Smooth muscle cell (in vitro differentiated cells): ENCODE measurements at regions not wholly inside any gene's neighbourhood (a gene's known extent, or its start where the extent isn't known, plus 50 kb on each side); places are given as distances from the start of the nearest gene placed in this dataset.

ENCODE experiments used
- DNase-seq: peaks from one replicate; lab custom pipeline; 2025; ENCODE audit not compliant: unreplicated experiment; lab: John Stamatoyannopoulos, UW
- H2AFZ ChIP-seq: fragments of 200-600 bp; sonication (generic); 2 replicates; pipeline ENCODE4 v1.6.0; 2016; ENCODE audit warnings: antibody characterized with exemption, low read depth, mild to moderate bottlenecking
- H3F3A ChIP-seq: fragments of 200-600 bp; sonication (generic); 2 replicates; pipeline ENCODE4 v1.6.0; 2017; ENCODE audit warnings: antibody characterized with exemption, low read depth
- H3K27ac ChIP-seq: fragments of 200-600 bp; sonication (generic); 2 replicates; pipeline ENCODE4 v1.5.1; 2016; ENCODE audit warnings: low read depth, mild to moderate bottlenecking
- H3K27me3 ChIP-seq: fragments of 200-600 bp; sonication (generic); 2 replicates; pipeline ENCODE4 v1.6.1; 2016; ENCODE audit warnings: low read depth, mild to moderate bottlenecking
- H3K36me3 ChIP-seq: fragments of 200-600 bp; sonication (generic); 2 replicates; pipeline ENCODE4 v1.5.1; 2016; ENCODE audit warnings: low read depth
- H3K4me1 ChIP-seq: fragments of 200-600 bp; sonication (generic); 2 replicates; pipeline ENCODE4 v1.5.1; 2016; ENCODE audit warnings: low read depth
- H3K4me2 ChIP-seq: fragments of 200-600 bp; sonication (generic); 2 replicates; pipeline ENCODE4 v1.6.0; 2016; ENCODE audit warnings: mild to moderate bottlenecking
- H3K4me3 ChIP-seq: fragments of 200-600 bp; sonication (generic); 2 replicates; pipeline ENCODE4 v1.5.1; 2016; ENCODE audit warnings: mild to moderate bottlenecking
- H3K79me2 ChIP-seq: fragments of 200-600 bp; sonication (generic); 2 replicates; pipeline ENCODE4 v1.6.0; 2016; ENCODE audit warnings: low read depth, mild to moderate bottlenecking
- H3K9ac ChIP-seq: fragments of 200-600 bp; sonication (generic); 2 replicates; pipeline ENCODE4 v1.6.0; 2016; ENCODE audit warnings: low read depth
- H3K9me3 ChIP-seq: fragments of 200-600 bp; sonication (generic); replicated peaks from 2 replicates; pipeline ENCODE4 v1.5.1; 2016; ENCODE audit warnings: low read depth
- H4K20me1 ChIP-seq: fragments of 200-600 bp; sonication (generic); 2 replicates; pipeline ENCODE4 v1.6.0; 2016; ENCODE audit warnings: low read depth
- WGBS: methylation state at CpG from one replicate; pipeline ENCODE4 v1.1.7; 2016; ENCODE audit warnings: low lambda C conversion rate; 5-methylcytosine and 5-hydroxymethylcytosine counted together
- TF ChIP-seq, protein P1 (sequence below): fragments of 200-600 bp; sonication (generic); IDR thresholded peaks from 2 replicates; pipeline ENCODE4 v1.5.1; 2017; ENCODE audit warnings: borderline replicate concordance, mild to moderate bottlenecking, antibody characterized with exemption; ENCODE audit not compliant: insufficient read depth, poor library complexity, severe bottlenecking

DNA sequence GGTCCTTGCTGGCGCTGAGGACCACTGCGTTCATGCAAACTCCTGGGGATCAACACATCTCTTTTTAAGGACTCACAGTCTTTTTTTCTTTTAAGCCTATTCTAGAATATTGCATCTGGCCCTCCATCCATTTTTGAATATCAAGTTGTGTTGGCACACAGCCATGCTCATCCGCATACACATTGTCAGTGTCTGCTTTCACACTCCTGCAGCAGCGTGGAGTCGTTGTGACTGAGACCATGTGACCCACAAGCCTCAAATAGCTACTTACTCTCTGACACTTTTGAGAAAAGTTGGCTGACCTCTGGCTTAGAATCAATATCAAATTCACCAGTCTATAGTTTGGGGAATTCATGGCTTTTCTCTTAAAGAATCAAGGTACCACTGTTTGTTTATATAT is 191.8 kb upstream of the S100G start:
- H3K4me3 ChIP-seq = no peak overlapping the region
- H3K9ac ChIP-seq = no peak overlapping the region
- H3K36me3 ChIP-seq = no peaks in the 10 kb centered on the region
- no peaks in the 10 kb centered on the region for H3K9me3 ChIP-seq
- TF ChIP-seq, protein P1, sequence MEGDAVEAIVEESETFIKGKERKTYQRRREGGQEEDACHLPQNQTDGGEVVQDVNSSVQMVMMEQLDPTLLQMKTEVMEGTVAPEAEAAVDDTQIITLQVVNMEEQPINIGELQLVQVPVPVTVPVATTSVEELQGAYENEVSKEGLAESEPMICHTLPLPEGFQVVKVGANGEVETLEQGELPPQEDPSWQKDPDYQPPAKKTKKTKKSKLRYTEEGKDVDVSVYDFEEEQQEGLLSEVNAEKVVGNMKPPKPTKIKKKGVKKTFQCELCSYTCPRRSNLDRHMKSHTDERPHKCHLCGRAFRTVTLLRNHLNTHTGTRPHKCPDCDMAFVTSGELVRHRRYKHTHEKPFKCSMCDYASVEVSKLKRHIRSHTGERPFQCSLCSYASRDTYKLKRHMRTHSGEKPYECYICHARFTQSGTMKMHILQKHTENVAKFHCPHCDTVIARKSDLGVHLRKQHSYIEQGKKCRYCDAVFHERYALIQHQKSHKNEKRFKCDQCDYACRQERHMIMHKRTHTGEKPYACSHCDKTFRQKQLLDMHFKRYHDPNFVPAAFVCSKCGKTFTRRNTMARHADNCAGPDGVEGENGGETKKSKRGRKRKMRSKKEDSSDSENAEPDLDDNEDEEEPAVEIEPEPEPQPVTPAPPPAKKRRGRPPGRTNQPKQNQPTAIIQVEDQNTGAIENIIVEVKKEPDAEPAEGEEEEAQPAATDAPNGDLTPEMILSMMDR = no peak
- DNase-seq = no peak
- WGBS = 87% methylated on average over 5 of the region's 5 CpGs
- H3K27me3 ChIP-seq = no peaks in the 10 kb centered on the region
- no peak overlapping the region for H3K27ac ChIP-seq
- H4K20me1 ChIP-seq = no peaks in the 10 kb centered on the region
- H3F3A ChIP-seq = no peaks in the 10 kb centered on the region
- no peaks in the 10 kb centered on the region for H3K4me1 ChIP-seq
- H3K79me2 ChIP-seq = no peaks in the 10 kb centered on the region
- H3K4me2 ChIP-seq = no peak overlapping the region
- H2AFZ ChIP-seq = no peak overlapping the region

DNA sequence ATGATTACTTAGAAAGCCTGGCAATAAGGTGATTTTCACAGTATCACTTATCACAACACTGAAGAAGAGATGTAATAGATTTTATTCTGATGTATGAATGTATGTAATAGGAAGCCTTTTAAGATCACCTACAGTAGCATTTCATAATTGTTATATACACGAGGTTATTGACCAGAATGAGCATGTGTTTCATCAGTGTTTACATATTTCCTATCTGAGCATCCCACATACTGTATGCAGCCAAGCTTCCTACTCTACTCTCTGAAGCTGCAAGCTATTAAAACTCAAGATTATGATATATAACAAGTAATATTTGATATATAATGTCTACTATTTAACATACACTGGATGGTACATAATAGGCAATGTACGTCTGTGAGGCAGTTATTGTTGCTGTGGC is 190.9 kb upstream of the S100G start:
- H3F3A ChIP-seq = no peaks in the 10 kb centered on the region
- H4K20me1 ChIP-seq = no peaks in the 10 kb centered on the region
- H3K27me3 ChIP-seq = no peaks in the 10 kb centered on the region
- no peak overlapping the region for H3K4me3 ChIP-seq
- no peak overlapping the region for H3K9ac ChIP-seq
- TF ChIP-seq, protein P1 = no peak
- no peaks in the 10 kb centered on the region for H3K79me2 ChIP-seq
- 88% methylated on average over 2 of the region's 2 CpGs for whole genome bisulfite sequencing
- no peak overlapping the region for H3K27ac ChIP-seq
- H3K4me1 ChIP-seq = no peaks in the 10 kb centered on the region
- DNase-seq = no peak
- no peaks in the 10 kb centered on the region for H3K9me3 ChIP-seq
- H2AFZ ChIP-seq = no peak overlapping the region
- no peak overlapping the region for H3K4me2 ChIP-seq
- no peaks in the 10 kb centered on the region for H3K36me3 ChIP-seq

DNA sequence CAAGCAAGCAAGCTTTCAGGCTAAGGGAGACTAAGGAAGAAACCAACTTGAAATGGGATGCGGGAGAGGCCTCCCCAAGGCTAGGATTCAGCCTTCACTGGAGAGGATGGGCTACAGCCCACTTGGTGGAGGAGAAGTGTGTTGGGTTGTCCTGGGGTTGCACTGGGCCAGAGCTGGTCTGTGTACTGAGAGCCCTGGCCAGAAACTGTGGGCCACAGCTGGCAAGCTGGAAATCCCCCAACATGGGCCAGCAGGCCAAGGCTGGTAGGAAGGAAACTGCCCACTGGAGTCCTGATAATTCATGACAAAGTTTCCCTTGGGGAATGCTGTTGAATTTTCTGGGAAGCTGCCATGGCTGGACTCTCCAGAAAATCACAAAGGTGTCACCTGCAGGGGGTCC is 188.0 kb upstream of the S100G start:
- Histone ChIP-seq H3K4me3 (no peak overlapping the region), H3K9ac (no peak overlapping the region), H3K79me2 (no peaks in the 10 kb centered on the region), H4K20me1 (no peaks in the 10 kb centered on the region), H3K27ac (no peak overlapping the region), H3K27me3 (no peaks in the 10 kb centered on the region), H3K4me2 (no peak overlapping the region), H3K36me3 (no peaks in the 10 kb centered on the region), H3F3A (no peaks in the 10 kb centered on the region), H3K4me1 (no peaks in the 10 kb centered on the region), H3K9me3 (no peaks in the 10 kb centered on the region), H2AFZ (no peak overlapping the region)
- 93% methylated on average over 1 of the region's 1 CpG for WGBS
- TF ChIP-seq, protein P1 = no peak
- DNase-seq = no peak

DNA sequence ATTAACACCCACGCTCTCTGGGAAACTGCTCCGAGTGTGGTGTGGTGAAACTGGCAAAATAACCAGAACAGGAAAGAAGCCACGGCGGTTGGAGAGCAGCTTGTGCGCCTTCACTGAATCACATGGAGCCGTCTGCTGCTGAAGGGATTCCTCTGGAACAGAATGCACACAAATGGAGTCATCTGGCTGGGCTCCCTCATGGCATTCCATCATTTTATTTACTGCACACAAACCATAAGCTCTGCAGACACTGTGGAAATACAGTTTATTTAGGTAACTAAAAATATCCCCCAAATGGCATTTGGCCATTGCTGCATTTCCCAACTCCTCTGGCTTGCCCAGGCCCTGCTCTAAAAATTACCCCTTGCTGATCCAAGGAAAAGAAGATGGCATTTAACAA is 187.0 kb upstream of the S100G start:
- H3K9ac ChIP-seq = no peak overlapping the region
- H4K20me1 ChIP-seq = no peaks in the 10 kb centered on the region
- WGBS = 75% methylated on average over 6 of the region's 6 CpGs
- no peaks in the 10 kb centered on the region for H3K36me3 ChIP-seq
- H3F3A ChIP-seq = no peaks in the 10 kb centered on the region
- no peak overlapping the region for H3K4me3 ChIP-seq
- no peak overlapping the region for H3K27ac ChIP-seq
- TF ChIP-seq, protein P1 = no peak
- no peaks in the 10 kb centered on the region for H3K4me1 ChIP-seq
- H3K27me3 ChIP-seq = no peaks in the 10 kb centered on the region
- no peaks in the 10 kb centered on the region for H3K79me2 ChIP-seq
- no peak overlapping the region for H2AFZ ChIP-seq
- no peak overlapping the region for H3K4me2 ChIP-seq
- no peak for DNase-seq
- H3K9me3 ChIP-seq = no peaks in the 10 kb centered on the region
